ENCODE measurements at regions not wholly inside any gene's neighbourhood (a gene's known extent, or its start where the extent isn't known, plus 50 kb on each side); places are given as distances from the start of the nearest gene placed in this dataset.

DNA sequence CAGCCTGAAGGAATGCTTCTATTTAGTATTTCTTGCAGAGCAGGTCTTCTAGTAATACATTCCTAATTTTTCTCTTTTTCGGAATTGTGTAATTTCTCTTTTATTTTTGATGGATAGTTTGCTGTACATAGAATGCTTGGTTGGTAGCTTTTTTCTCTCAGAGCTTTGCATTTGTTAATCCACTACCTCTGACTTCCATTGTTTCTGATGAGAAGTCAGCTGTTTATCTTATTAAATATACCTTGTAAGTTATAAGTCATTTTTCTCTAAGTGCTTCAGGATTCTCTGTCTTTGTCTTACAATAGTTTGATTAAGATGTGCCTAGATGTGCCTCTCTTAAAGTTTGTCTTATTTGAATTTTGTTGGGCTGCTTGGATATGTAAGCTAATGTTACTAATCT is 101.9 kb downstream of the HTR1A start:
- no peak overlapping the region for H3K4me3 Mint-ChIP-seq (ENCODE audit: unreplicated experiment)
- H3K4me3 ChIP-seq (ENCODE audit: low read depth, low read length): no peak overlapping the region
- intact Hi-C loops (cut with micrococcal nuclease; ENCODE audit: unreplicated experiment): no loop called here
- POLR2A ChIA-PET: no interaction called here
- H3K27me3 ChIP-seq (replicated peaks; ENCODE audit: control insufficient read depth, insufficient read depth, low read length): no peaks in the 10 kb centered on the region
- no peaks in the 10 kb centered on the region for H3K36me3 Mint-ChIP-seq (ENCODE audit: insufficient read depth, unreplicated experiment)
- no peaks in the 10 kb centered on the region for H3K4me1 Mint-ChIP-seq (ENCODE audit: low read depth, unreplicated experiment)
- H3K27me3 Mint-ChIP-seq (ENCODE audit: insufficient read depth, unreplicated experiment): no peaks in the 10 kb centered on the region
- no peak overlapping the region for H3K27ac Mint-ChIP-seq (ENCODE audit: unreplicated experiment)
- CTCF ChIA-PET: no interaction called here
- BruUV-seq (replicated peaks): no TSS peak
- no peak for DNase-seq
- H3K36me3 ChIP-seq (ENCODE audit: control insufficient read depth, insufficient read depth, low read length): no peaks in the 10 kb centered on the region
- TF ChIP-seq CTCF (IDR thresholded peaks at IDR 0.05; ENCODE audit: insufficient read depth in 1 of 2, low read depth in 1 of 2, low read length in 1 of 2, severe bottlenecking in 1 of 2, unreplicated experiment in 1 of 2): no peak
- peaks cover 20% of the 10 kb centered on the region for H3K9me3 ChIP-seq
- no peaks in the 10 kb centered on the region for H3K4me1 ChIP-seq
- peaks cover 25% of the 10 kb centered on the region for H3K9me3 Mint-ChIP-seq (ENCODE audit: unreplicated experiment)

DNA sequence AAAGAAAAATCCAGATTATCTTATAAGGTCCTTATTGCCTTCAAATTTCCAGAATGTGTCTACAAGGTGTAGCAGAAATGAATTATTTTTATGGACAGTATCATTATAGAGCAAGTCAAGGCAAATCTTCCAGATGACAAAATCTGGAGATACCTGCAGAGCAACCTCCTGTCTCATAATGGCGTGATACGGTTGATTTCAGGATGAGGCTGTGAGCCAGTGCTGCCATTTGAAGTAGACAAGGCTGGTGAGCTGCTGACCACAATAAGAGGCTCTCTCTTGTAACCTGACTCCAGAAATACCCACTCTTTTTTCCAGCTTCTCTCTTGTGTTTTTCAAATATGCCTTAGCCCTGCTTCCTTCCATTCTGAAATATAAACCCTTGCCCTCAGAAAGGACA is 108.2 kb downstream of the HTR1A start:
- Histone ChIP-seq H3K4me3 (ENCODE audit: low read depth, low read length) (no peak overlapping the region), H3K36me3 (ENCODE audit: control insufficient read depth, insufficient read depth, low read length) (no peaks in the 10 kb centered on the region), H3K9me3 (peaks cover 4% of the 10 kb centered on the region; the same call in 1 of the 2 replicates), H3K4me1 (no peaks in the 10 kb centered on the region), H3K27me3 (replicated peaks; ENCODE audit: control insufficient read depth, insufficient read depth, low read length) (no peaks in the 10 kb centered on the region)
- BruUV-seq (replicated peaks): no TSS peak
- no peak overlapping the region for H3K27ac Mint-ChIP-seq (ENCODE audit: unreplicated experiment)
- H3K36me3 Mint-ChIP-seq (ENCODE audit: insufficient read depth, unreplicated experiment): no peaks in the 10 kb centered on the region
- ChIA-PET POLR2A (no interaction called here), CTCF (no interaction called here)
- intact Hi-C loops (cut with micrococcal nuclease; ENCODE audit: unreplicated experiment): no loop called here
- TF ChIP-seq CTCF (IDR thresholded peaks at IDR 0.05; ENCODE audit: insufficient read depth in 1 of 2, low read depth in 1 of 2, low read length in 1 of 2, severe bottlenecking in 1 of 2, unreplicated experiment in 1 of 2): no peak
- H3K4me1 Mint-ChIP-seq (ENCODE audit: low read depth, unreplicated experiment): no peaks in the 10 kb centered on the region
- peaks cover 3% of the 10 kb centered on the region for H3K9me3 Mint-ChIP-seq (ENCODE audit: unreplicated experiment)
- no peaks in the 10 kb centered on the region for H3K27me3 Mint-ChIP-seq (ENCODE audit: insufficient read depth, unreplicated experiment)
- no peak for DNase-seq
- H3K4me3 Mint-ChIP-seq (ENCODE audit: unreplicated experiment): no peak overlapping the region

DNA sequence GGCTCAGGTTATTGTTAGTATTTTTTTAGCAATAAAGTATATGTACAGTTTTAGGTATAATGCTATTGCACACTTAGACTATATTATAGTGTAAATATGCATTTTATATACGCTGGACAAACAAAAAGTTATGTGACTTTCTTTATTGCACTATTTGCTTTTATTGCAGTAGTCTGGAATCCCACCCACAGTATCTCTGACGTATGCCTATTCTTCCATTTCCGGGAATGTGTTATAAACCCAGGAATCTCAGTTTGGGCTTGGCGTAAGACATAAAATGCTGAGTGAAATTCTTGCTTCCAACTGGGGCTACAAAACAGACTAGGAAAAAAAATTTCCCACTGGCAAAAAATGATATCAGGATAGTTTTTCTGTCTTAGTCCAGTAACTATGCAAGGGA is 119.1 kb downstream of the HTR1A start:
- no peaks in the 10 kb centered on the region for H3K4me1 ChIP-seq
- H3K36me3 ChIP-seq (ENCODE audit: control insufficient read depth, insufficient read depth, low read length): no peaks in the 10 kb centered on the region
- no peaks in the 10 kb centered on the region for H3K9me3 ChIP-seq
- intact Hi-C loops (cut with micrococcal nuclease; ENCODE audit: unreplicated experiment): no loop called here
- H3K27me3 ChIP-seq (replicated peaks; ENCODE audit: control insufficient read depth, insufficient read depth, low read length): no peaks in the 10 kb centered on the region
- H3K27me3 Mint-ChIP-seq (ENCODE audit: insufficient read depth, unreplicated experiment): no peaks in the 10 kb centered on the region
- ChIA-PET POLR2A (no interaction called here), CTCF (no interaction called here)
- TF ChIP-seq CTCF (IDR thresholded peaks at IDR 0.05; ENCODE audit: insufficient read depth in 1 of 2, low read depth in 1 of 2, low read length in 1 of 2, severe bottlenecking in 1 of 2, unreplicated experiment in 1 of 2): no peak
- H3K4me3 Mint-ChIP-seq (ENCODE audit: unreplicated experiment): no peak overlapping the region
- DNase-seq: no peak
- H3K4me1 Mint-ChIP-seq (ENCODE audit: low read depth, unreplicated experiment): no peaks in the 10 kb centered on the region
- BruUV-seq (replicated peaks): no TSS peak
- no peak overlapping the region for H3K4me3 ChIP-seq (ENCODE audit: low read depth, low read length)
- no peaks in the 10 kb centered on the region for H3K36me3 Mint-ChIP-seq (ENCODE audit: insufficient read depth, unreplicated experiment)
- no peaks in the 10 kb centered on the region for H3K9me3 Mint-ChIP-seq (ENCODE audit: unreplicated experiment)
- no peak overlapping the region for H3K27ac Mint-ChIP-seq (ENCODE audit: unreplicated experiment)
